HG02642 (cell line): ENCODE measurements at regions not wholly inside any gene's neighbourhood (a gene's known extent, or its start where the extent isn't known, plus 50 kb on each side); places are given as distances from the start of the nearest gene placed in this dataset.

ENCODE experiments used
- ATAC-seq: cut with Tn5 transposase; IDR thresholded peaks from one replicate; pipeline ENCODE4 v1.9.1; 2021; ENCODE audit warnings: mild to moderate bottlenecking; ENCODE audit not compliant: unreplicated experiment, poor library complexity

DNA sequence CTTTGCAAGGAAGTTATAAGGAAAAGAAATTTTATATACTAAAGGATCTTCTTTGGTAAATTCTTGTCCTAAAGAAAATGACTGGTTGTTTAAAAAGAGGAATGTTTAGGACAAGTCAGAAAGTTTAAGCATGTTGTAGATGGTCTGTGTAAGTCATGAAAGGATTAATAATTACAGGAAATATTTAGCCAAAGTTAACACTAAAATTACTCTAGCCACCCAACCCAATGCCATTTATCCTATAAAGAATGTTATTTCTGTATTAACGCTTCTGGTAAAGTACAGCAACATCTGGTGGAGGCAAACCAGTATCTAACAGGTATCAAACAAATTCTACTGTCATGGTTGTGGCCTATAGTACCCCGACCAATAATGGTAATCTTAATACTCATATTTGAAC lies 546.9 kb upstream of the PKDCC start:
- no peak for ATAC-seq

DNA sequence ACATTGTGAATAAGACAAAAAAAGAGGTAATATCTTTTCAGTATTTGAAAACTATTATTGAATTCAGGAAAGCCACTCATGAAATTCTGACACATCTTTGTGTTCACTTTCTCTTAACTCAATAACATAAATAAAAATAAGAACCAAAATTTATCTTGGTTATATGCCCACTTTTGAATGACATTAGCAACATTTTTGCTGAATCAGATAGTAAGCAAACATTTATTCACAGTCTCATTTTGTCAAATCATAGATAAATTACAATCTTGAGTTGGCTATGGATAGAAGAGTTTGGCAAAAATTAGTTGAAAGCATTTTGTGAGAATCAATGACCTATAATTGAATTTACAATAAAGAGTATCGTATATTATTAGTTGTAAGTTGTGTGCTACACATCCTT lies 545.1 kb upstream of the PKDCC start:
- no peak for ATAC-seq

DNA sequence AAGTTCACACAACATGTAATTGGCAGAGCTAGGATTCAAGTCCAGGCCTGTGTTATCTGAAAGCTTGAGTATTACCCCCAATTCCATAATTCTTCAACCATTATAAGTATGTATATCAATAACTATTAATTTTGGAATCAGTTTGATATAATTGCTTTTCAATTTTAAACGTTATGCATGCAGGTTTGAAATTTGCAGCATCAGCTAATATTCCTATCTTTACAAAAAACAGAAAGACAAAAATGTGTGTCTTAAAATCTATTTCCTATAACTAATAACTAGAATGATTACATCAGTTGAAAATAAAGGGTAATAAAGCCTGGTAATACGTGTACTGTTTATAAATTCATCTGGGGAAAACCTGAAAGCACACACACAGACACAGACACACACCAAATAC lies 543.3 kb upstream of the PKDCC start:
- no peak for ATAC-seq

DNA sequence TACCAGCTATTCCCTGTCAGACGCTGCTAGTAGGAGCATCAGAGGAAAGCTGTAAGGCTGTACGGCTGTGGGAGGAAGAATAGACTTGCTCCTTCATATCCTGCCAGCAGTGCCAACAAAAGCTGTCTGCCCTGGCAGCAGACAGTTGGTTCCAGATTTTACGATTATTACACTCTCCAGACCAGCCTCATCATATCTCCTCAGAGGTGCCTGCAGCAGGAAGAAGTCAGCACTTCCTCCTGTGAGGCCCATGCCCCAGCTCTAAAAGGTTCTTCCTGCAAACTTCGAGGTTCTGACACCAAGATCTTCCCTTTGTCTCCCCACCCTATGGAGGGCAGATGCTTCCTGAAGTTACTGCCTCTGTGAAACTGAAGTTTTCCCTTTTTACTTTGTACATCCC lies 537.7 kb upstream of the PKDCC start:
- ATAC-seq: no peak

DNA sequence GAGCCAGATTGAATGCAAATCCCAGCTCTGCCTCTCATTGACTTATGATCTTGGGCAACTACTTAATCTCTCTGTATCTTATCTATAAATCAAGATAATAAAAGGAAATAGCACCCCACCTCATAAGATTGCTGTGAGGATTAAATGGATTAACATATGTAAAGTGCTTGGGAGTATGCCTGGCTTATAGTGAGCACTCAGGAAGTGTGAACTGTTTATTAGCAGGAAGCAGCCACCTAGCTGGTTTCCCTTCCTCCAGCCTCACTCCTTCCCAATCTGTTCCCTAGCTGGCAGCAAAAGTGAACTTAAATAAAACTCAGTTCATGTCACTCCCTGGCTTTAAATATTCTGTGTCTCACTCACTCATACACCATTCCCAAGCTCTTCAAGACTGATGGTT lies 526.6 kb upstream of the PKDCC start:
- no peak for ATAC-seq

DNA sequence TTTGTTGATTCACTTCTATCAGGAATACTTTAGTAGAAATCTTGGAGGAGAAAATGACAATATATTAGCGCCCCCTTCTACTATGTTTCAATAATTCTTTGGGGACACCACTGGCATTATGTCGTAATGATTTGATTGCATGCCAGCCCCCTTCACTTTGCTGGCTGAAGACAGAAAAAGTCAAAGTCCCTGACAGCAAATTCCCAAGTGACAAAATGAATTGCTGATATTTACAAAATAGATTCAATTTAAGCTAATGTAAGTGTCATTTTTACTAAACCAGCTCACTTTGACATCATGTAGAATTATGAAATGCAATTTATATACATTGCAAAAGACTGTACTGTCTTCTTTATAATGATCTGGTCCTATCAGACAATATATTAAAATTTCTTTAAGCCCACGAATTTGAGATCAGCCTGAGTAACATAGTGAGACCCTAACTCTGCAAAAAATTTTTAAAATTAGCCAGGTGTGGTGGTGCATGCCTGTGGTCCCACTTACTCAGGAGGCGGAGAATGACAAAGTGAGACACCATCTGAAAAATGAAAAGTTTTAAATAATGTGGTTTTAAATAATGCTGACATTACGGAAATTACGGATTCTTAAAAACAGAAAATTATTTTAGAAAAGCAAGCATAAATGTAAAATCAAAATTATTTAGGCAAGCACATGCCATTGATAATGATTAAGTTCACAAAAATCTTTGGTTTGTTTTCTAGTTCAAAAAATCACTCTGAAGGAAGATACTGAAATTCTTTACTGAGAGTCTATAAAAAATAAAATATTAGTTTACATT lies 520.1 kb upstream of the PKDCC start:
- ATAC-seq: no peak

DNA sequence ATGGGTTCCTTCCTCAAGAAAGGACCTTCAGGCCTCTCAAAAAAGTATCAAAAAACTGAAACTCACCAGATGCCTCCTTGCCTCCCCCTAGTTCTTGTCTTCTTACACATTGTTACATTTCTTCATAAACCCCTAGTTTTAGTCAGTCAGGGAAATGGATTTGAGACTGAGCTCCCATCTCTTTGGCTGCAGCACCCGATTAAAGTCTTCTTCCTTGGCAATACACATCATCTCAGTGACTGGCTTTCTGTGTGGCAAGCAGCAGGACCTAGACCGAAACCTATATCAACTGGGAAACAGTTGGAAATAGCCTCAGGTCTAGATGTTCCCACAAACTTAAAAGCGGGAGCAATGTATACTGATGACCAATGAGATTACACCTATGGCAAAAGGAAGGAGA lies 512.2 kb upstream of the PKDCC start:
- no peak for ATAC-seq

DNA sequence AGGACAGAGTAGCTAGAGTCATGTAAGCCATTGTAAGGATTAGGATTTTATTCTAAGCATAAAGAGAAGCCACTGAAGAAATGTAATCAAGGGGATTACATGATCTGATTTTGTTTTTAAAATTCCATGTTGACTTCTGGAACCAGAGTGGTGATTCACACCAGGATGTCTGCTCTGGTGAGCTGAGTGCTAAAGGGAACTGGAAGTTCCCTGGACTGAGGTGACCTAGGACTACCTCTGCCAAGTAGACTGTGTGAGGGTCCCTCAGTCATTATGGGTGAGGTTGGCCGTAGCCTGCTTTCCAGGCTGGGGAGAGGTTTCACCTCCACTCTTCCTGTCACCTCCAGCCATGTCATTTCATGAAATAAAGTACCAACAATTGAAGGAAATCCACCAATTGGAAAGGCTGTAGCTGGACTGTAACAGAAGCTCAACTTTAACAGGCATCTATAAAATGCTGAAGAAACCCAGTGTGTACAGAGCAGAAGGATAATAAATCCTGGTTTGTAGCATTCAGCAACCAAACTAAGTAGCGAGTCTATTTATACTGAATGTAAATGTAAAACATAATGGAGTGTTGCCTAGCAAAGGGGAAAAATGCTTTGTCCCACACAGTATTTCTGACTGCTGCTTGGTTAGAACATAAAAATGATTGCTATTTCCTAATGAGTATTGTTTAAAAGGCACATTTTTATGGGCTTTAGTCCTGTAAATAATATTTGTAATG lies 507.4 kb upstream of the PKDCC start:
- ATAC-seq: no peak

DNA sequence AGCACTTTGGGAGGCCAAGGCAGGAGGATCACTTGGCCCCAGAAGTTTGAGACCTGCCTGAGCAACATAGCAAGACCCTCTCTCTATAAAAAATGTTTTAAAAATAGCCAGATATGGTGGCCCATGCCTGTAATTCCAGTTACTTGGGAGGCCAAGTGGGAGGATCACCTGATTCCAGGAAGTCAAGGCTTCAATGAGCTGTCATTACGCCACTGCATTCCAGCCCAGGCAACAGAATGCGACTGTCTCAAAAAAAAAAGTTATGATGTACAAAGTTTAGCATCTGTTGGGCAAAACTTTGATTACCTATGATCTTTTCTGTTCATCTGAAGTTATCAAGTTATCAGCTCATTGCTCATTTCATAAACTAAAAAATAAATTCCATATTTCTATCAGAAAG lies 504.1 kb upstream of the PKDCC start:
- no peak for ATAC-seq

DNA sequence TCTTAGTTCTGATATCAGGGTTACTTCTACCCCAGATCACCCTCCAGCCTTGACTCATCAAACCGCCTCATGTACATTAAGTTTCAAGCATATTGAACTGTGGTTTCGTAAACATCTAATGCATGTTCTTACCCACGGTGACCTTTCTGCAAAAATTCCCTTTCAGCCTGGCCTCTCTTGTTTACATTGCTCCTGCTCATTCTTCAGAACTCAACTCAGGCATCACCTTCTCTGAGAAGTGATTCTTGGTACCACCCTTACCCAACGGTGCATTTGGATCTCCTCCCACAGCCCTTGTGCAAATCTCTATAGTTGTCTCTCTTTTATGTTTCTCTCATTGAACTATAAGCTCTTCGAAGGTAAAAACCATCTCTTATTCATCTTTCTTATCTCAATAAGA lies 503.1 kb upstream of the PKDCC start:
- no peak for ATAC-seq

DNA sequence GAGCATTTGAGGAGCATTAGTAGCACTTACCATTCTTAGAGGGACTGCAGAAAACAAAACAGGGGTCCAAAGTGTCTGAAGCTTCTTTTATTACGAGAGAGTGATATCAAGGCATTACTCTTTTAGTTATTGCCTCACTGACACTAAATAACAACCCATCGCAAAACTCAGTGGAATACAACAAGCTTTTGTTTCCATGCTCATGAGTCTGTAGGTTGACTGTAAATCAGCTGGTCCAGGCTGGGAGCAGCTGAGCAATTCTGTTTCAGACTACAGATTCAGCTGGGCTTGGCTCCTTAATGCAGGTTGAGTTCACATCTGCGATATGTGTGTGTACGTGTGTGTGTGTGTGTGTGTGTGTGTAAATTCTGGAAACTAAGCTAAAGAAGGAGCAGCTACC lies 501.8 kb upstream of the PKDCC start:
- no peak for ATAC-seq

DNA sequence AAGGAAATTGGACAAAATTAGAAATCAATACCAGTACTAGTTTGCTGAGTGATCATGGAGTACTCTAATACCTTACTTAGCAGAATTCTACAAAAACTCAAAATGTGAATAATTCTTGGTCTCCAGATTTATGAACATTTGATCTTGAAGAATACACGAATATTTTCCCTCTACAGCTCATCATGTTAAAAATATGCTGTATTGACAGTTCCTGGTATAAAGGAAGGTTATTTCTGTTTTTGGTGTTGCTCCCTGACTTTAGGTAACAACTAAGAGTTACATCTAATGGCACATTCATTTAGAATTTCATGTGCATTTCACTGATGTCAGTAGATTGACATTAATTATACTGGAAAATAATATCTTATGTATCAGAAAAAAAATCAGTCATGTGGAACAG lies 479.2 kb upstream of the PKDCC start:
- no peak for ATAC-seq

DNA sequence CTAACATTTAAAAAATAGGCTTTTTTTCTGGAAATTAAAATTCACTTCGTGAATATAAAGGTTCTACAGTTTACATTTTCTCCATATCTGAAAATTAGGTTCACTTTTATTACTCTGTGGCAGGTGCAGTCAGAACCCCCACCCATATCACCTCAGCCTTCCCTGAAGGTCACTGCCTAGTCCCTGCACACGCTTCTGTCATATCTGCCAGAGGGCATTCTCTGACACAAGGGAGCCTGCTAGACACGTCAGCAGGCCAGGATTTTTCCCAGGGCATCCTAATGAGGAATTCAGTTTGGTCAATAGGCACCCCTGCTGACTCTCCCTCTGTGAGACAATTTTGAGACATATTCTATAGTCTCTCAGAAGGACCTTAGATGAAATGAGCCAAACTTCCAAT lies 475.7 kb upstream of the PKDCC start:
- no peak for ATAC-seq

DNA sequence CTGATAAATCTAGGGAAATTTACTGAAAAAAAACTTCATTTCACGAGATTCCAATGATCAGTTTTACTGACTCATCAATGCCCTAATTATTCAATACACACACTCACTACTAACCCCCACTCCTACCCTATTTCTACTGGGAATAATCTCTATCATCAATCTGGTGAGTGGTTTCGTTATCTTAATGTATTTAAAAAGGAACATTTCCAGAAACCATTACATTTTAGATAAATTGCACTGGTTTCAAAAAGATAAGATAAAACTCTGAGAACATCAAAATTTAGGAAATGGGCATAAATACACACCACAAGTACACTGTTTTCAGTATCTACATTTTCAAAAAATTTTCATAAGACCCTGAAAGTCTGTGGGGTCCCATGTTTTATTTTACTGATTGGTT lies 471.4 kb upstream of the PKDCC start:
- no peak for ATAC-seq

DNA sequence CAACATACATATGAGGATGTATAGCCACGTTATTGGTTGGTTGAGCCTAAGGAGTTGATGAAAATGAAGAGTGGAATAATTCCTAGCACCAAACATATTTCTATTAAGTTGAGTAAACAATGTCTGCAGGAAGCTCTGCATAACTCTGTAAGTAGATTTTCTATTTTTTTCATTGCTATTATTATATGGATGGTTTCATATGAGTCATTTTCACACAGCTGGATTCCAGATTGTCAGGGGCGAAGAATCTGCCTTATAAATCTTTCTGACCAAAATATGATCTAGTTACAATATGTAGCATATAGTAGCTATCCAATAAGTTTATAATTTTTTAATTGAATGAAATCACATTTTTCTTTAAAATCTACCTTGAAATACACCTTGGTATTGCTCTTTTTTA lies 468.0 kb upstream of the PKDCC start:
- ATAC-seq: no peak

DNA sequence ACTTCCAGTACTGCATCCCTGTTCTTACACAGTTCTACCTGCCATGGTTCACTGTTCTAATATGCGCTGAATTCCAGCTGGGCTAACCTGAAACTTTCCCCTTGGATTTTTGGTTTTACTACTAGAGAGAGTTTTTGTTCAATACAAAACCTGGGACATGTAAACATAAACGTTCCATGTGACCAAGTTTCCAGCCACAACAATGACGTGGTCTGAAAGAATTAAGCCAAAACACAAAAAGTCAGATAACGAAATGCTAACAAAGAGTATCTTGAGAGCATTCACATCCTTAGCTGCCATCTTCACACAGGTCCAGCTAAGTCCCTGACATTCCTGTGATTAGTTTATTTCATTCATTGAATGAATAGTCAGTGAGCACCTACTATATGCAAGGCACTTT lies 467.0 kb upstream of the PKDCC start:
- ATAC-seq: no peak

DNA sequence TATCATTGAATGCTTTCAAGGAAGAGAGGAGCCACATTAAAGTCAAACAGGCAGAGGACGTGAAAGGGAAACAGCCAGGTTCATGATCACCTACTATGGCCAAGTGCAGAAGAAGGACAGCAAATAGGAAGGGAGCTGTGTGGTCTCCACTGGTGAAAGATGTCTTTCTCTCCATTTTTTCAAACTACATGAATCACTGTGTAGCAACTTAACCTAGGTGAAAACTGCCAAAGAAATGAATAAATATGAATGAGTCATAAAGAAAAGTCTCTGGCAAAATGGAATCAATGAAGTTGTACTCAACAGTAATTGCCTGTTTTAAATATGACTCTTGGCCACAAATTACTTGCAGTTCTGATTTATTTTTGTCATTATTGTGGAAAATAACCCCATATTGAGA lies 452.6 kb upstream of the PKDCC start:
- no peak for ATAC-seq

DNA sequence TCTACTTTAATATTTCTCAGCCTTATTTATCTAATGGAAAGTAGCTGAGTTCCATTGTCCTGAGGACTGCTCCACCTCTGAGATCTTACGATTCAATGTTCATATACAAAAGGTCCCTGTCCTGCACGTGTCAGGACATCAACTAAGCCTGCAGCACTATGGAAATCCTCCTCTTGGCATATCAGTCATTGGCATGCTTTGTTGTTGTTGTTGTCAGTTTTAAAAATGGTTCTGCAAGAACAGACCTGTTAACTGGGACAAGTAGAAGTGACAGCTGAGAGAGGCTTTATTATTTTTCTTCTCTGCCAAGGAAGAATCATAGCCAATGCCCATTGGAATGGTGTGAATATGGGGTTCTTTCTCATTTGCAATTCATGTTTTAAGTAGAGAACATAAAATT lies 450.1 kb upstream of the PKDCC start:
- no peak for ATAC-seq

DNA sequence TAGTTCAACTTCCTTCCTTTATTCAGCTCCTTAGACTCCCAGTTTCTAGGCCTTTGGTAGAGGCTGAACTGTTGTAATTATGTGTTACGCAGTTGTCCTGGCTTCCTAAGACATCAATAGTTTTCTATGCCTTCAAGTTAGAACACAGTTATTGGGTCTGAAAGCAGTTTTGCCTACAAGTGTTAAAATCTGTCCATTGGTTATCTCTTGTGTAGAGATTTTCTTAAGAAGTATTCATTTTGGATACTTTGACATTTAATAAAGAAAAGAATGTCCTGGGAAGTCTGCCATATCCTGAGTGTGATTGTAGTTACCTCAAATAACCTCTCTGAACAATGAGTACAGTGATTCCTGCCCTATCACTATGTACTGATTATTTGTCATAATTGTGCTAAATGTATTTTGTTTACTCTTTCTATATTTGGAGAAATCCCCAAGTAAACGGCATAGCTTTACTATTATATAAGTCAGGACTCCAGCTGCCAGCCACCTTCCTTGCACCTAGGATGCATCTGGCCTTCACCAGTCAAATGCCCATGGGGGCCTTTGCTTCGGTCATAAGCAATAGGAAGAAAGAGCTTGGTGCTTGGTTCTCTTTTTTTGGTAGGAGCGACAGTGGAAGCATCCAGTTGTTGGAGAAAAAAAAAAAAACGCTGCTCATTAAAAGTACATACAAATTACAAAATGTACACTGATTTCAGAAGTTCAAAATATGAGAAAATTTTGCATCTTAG lies 449.5 kb upstream of the PKDCC start:
- no peak for ATAC-seq

DNA sequence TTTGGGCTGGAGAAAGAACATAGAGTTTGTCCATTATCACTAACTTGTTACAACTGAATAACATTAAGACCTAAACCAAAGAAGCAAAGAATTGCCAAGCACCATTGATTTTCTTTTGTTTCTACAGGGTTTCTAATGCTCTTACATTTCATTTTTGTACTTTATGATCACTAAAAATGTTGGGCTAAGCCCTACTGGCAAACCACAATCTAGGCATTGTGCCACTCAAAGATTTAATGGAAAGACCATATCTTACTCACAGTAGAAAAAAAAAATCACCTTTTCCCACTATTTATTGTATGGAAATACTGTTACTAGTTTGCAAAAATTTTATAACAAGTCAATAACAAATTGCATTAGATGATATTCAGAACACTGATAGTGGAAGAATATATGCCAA lies 447.4 kb upstream of the PKDCC start:
- ATAC-seq: no peak

DNA sequence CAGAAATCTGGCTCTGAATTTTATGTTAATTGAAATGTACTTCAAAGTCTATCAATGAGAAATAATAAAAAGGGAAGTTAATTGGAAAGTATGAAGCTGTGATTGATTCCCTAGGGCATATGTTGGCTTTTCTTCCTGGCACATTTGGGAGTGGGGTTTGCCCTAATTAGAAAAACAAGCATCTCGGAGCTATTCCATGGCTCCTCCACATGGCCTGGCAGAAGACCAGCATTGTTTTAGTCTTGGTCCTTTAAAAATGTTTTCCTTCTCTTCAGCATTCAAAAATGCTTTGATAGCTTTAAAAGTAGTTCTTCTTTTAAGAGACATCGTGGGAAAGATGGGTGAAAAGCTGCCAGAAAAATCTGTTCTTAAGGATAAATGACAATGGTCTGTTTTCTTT lies 445.5 kb upstream of the PKDCC start:
- no peak for ATAC-seq
